HEK293 (cell line): ENCODE measurements at regions not wholly inside any gene's neighbourhood (a gene's known extent, or its start where the extent isn't known, plus 50 kb on each side); places are given as distances from the start of the nearest gene placed in this dataset.
A peak's percentile ranks its signal among the peaks of the same experiment; 100 is the strongest.

Experiments
- CTCF ChIA-PET: fragments of 350-600 bp; formaldehyde crosslinking; extraction: SDS; loops from one replicate; lab custom pipeline; 2021; ENCODE audit warnings: antibody characterized with exemption; lab: Yijun Ruan, JAX
- POLR2A ChIA-PET: fragments of 300-600 bp; formaldehyde crosslinking; extraction: SDS; loops from one replicate; lab custom pipeline; 2020; ENCODE audit warnings: antibody characterized with exemption, inconsistent platforms; lab: Yijun Ruan, JAX
- H3K27ac ChIP-seq: fragments of 200-500 bp; sonication (Bioruptor generic); 2 replicates; pipeline ENCODE4 v1.5.1; 2014; ENCODE audit warnings: low read depth, low read length, control low read depth, inconsistent platforms; ENCODE audit errors: extremely low read depth
- H3K36me3 ChIP-seq, 2 experiments: fragments of 200-500 bp in 1 of 2; sonication (Bioruptor generic) in 1 of 2; 1 replicate in 1 of 2; 2 replicates in 1 of 2; pipeline ENCODE4 v1.5.1; 2014 to 2017; ENCODE audit warnings: inconsistent platforms in 2 of 2, low read length in 2 of 2; ENCODE audit not compliant: control insufficient read depth in 2 of 2, insufficient read depth in 1 of 2
- H3K4me1 ChIP-seq: fragments of 200-500 bp; sonication (Bioruptor generic); 2 replicates; pipeline ENCODE4 v1.5.1; 2014; ENCODE audit warnings: mild to moderate bottlenecking, low read length, inconsistent platforms; ENCODE audit not compliant: control insufficient read depth, insufficient read depth
- H3K4me3 ChIP-seq: 2 replicates; pipeline ENCODE4 v1.5.1; 2011; ENCODE audit warnings: low read depth, mild to moderate bottlenecking, control low read depth, low read length, moderate library complexity
- H3K9me3 ChIP-seq: fragments of 200-500 bp; sonication (Bioruptor generic); 2 replicates; pipeline ENCODE4 v1.5.1; 2014; ENCODE audit warnings: low read depth, low read length, inconsistent platforms; ENCODE audit not compliant: control insufficient read depth, insufficient read depth
- BCL11A ChIP-seq: fragments of 450-650 bp; formaldehyde crosslinking; IDR thresholded peaks from 2 replicates; pipeline ENCODE4 v1.5.1; 2016; ENCODE audit warnings: low read depth, missing biosample characterization, missing genetic modification characterization
- EGR2 ChIP-seq: fragments of 450-650 bp; formaldehyde crosslinking; IDR thresholded peaks from 2 replicates; pipeline ENCODE4 v1.5.1; 2016; ENCODE audit warnings: low read depth, missing biosample characterization, missing genetic modification characterization
- GFI1B ChIP-seq: fragments of 450-650 bp; formaldehyde crosslinking; IDR thresholded peaks from 2 replicates; pipeline ENCODE4 v1.5.1; 2016; ENCODE audit warnings: missing biosample characterization, missing genetic modification characterization
- GLI2 ChIP-seq: fragments of 450-650 bp; formaldehyde crosslinking; IDR thresholded peaks from 2 replicates; pipeline ENCODE4; 2017; ENCODE audit warnings: missing biosample characterization, missing genetic modification characterization, low read depth, borderline replicate concordance
- PRDM1 ChIP-seq: fragments of 450-650 bp; formaldehyde crosslinking; IDR thresholded peaks from 2 replicates; pipeline ENCODE4; 2016; ENCODE audit warnings: missing biosample characterization, missing genetic modification characterization
- TCF7L2 ChIP-seq: IDR thresholded peaks from 2 replicates; pipeline ENCODE4 v1.6.1; 2011; ENCODE audit warnings: low read depth, mild to moderate bottlenecking, inconsistent platforms, low read length, moderate library complexity, borderline replicate concordance
- TRIM28 ChIP-seq: IDR thresholded peaks from 2 replicates; pipeline ENCODE4 v1.6.1; 2011; ENCODE audit warnings: low read length, control low read depth, borderline replicate concordance
- ZBTB20 ChIP-seq: fragments of 450-650 bp; formaldehyde crosslinking; IDR thresholded peaks from 2 replicates; pipeline ENCODE4 v1.5.1; 2016; ENCODE audit warnings: missing biosample characterization, missing genetic modification characterization
- ZFHX2 ChIP-seq: fragments of 450-650 bp; formaldehyde crosslinking; conservative IDR thresholded peaks from 2 replicates; pipeline ENCODE4 v1.5.1; 2016; ENCODE audit warnings: missing biosample characterization, missing genetic modification characterization
- ZNF10 ChIP-seq: fragments of 450-650 bp; formaldehyde crosslinking; IDR thresholded peaks from 2 replicates; pipeline ENCODE4 v1.5.1; 2017; ENCODE audit warnings: missing biosample characterization, missing genetic modification characterization
- ZNF175 ChIP-seq: fragments of 450-650 bp; formaldehyde crosslinking; IDR thresholded peaks from 2 replicates; pipeline ENCODE4 v1.5.1; 2016; ENCODE audit warnings: missing biosample characterization, missing genetic modification characterization
- ZNF366 ChIP-seq: fragments of 450-650 bp; formaldehyde crosslinking; conservative IDR thresholded peaks from 2 replicates; pipeline ENCODE4 v1.5.1; 2016; ENCODE audit warnings: missing biosample characterization, missing genetic modification characterization
- ZNF529 ChIP-seq: fragments of 450-650 bp; formaldehyde crosslinking; IDR thresholded peaks from 2 replicates; pipeline ENCODE4 v1.5.1; 2017; ENCODE audit warnings: missing genetic modification characterization, missing biosample characterization; ENCODE audit not compliant: insufficient replicate concordance
- ZNF548 ChIP-seq: fragments of 450-650 bp; formaldehyde crosslinking; IDR thresholded peaks from 2 replicates; pipeline ENCODE4 v1.5.1; 2016; ENCODE audit warnings: missing biosample characterization, missing genetic modification characterization
- ZNF600 ChIP-seq: fragments of 450-650 bp; formaldehyde crosslinking; IDR thresholded peaks from 2 replicates; pipeline ENCODE4 v1.5.1; 2016; ENCODE audit warnings: missing biosample characterization, missing genetic modification characterization
- ZNF626 ChIP-seq: fragments of 450-650 bp; sonication (Bioruptor Pico); formaldehyde crosslinking; IDR thresholded peaks from 2 replicates; pipeline ENCODE4 v1.5.1; 2018; ENCODE audit warnings: missing biosample characterization, missing genetic modification characterization, inconsistent platforms
- TF ChIP-seq, protein P1 (sequence below): fragments of 450-650 bp; formaldehyde crosslinking; IDR thresholded peaks from 2 replicates; pipeline ENCODE4 v1.5.1; 2016; ENCODE audit warnings: missing biosample characterization, missing genetic modification characterization
- TF ChIP-seq, protein P2 (sequence below): fragments of 450-650 bp; formaldehyde crosslinking; IDR thresholded peaks from 2 replicates; pipeline ENCODE4 v1.5.1; 2017; ENCODE audit warnings: missing biosample characterization, missing genetic modification characterization
- TF ChIP-seq, protein P3 (sequence below): IDR thresholded peaks from 2 replicates; pipeline ENCODE4 v1.6.1; 2011; ENCODE audit warnings: mild to moderate bottlenecking, low read depth, low read length, borderline replicate concordance
- TF ChIP-seq, protein P4 (sequence below): fragments of 450-650 bp; formaldehyde crosslinking; IDR thresholded peaks from 2 replicates; pipeline ENCODE4 v1.5.1; 2016; ENCODE audit warnings: missing biosample characterization, missing genetic modification characterization, borderline replicate concordance

DNA sequence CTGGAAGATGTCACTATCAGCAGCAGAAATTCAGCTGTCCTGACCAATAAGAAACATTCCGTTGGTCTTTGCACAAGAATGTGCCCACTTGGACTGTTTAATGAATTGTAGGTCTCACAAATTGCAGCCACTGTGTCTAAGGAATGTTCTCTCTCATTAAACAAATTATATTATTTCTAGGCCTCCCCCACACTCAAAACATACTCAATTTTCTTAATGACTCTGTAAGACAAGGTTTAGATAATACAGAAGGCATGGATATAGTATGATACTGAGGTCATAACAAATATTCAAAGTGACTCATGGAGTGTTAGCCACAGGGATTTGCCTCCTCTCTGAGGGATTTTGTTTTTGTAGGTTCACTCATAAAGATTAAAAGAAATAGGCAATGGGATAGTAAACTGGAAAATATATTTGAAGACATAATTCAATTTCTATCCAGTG is 197.5 kb downstream of the PTN start:
- TF ChIP-seq, protein P1, sequence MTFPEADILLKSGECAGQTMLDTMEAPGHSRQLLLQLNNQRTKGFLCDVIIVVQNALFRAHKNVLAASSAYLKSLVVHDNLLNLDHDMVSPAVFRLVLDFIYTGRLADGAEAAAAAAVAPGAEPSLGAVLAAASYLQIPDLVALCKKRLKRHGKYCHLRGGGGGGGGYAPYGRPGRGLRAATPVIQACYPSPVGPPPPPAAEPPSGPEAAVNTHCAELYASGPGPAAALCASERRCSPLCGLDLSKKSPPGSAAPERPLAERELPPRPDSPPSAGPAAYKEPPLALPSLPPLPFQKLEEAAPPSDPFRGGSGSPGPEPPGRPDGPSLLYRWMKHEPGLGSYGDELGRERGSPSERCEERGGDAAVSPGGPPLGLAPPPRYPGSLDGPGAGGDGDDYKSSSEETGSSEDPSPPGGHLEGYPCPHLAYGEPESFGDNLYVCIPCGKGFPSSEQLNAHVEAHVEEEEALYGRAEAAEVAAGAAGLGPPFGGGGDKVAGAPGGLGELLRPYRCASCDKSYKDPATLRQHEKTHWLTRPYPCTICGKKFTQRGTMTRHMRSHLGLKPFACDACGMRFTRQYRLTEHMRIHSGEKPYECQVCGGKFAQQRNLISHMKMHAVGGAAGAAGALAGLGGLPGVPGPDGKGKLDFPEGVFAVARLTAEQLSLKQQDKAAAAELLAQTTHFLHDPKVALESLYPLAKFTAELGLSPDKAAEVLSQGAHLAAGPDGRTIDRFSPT (tag by site-specific recombination), result peak; percentile 31; the same call in 1 of the 2 replicates
- no peak for TF ChIP-seq TRIM28
- TF ChIP-seq, all 188 proteins: peak for 1
- Histone ChIP-seq H3K36me3 (no peaks in the 10 kb centered on the region), H3K27ac (no peak overlapping the region), H3K4me1 (no peaks in the 10 kb centered on the region), H3K4me3 (no peak overlapping the region), H3K9me3 (no peaks in the 10 kb centered on the region)
- ChIA-PET CTCF (interaction anchor here (1.6 kb wide), 1 partner anchor 23 kb away, joined by 3 read pairs; no protein-coding TSS in a partner anchor), POLR2A (no interaction called here)

DNA sequence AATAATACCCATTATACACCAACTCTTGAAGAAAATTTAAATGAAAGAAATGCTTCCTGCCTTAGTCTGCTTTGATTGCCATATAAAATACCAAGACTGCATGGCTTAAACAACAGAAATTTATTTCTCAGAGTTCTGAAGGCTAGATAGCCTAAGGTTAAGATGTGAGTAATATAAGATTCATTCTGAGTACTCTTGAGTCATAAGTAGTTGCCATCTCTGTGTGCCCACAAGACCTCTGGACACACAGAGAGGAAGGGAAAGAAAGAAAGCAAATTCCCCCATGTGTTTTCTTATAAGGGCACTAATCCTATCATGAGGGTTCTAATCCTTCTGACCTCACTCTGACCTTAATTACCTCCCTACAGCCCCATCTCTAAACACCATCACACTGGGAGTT is 201.2 kb downstream of the PTN start:
- no peak overlapping the region for H3K4me3 ChIP-seq
- TF ChIP-seq PRDM1 (tag by site-specific recombination), result no peak
- no peak for TF ChIP-seq TCF7L2
- no peak for TF ChIP-seq ZFHX2 (tag by site-specific recombination)
- TF ChIP-seq ZNF626 (tag by site-specific recombination), result no peak
- TF ChIP-seq EGR2, result no peak
- TF ChIP-seq, protein P2, sequence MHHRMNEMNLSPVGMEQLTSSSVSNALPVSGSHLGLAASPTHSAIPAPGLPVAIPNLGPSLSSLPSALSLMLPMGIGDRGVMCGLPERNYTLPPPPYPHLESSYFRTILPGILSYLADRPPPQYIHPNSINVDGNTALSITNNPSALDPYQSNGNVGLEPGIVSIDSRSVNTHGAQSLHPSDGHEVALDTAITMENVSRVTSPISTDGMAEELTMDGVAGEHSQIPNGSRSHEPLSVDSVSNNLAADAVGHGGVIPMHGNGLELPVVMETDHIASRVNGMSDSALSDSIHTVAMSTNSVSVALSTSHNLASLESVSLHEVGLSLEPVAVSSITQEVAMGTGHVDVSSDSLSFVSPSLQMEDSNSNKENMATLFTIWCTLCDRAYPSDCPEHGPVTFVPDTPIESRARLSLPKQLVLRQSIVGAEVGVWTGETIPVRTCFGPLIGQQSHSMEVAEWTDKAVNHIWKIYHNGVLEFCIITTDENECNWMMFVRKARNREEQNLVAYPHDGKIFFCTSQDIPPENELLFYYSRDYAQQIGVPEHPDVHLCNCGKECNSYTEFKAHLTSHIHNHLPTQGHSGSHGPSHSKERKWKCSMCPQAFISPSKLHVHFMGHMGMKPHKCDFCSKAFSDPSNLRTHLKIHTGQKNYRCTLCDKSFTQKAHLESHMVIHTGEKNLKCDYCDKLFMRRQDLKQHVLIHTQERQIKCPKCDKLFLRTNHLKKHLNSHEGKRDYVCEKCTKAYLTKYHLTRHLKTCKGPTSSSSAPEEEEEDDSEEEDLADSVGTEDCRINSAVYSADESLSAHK (tag by site-specific recombination), result no peak
- no peak for TF ChIP-seq ZBTB20
- TF ChIP-seq BCL11A (tag by site-specific recombination), result no peak
- no peak for TF ChIP-seq GLI2 (tag by site-specific recombination)
- no peak for TF ChIP-seq ZNF10 (tag by site-specific recombination)
- no peak for TF ChIP-seq ZNF548 (tag by site-specific recombination)
- TF ChIP-seq, protein P3, sequence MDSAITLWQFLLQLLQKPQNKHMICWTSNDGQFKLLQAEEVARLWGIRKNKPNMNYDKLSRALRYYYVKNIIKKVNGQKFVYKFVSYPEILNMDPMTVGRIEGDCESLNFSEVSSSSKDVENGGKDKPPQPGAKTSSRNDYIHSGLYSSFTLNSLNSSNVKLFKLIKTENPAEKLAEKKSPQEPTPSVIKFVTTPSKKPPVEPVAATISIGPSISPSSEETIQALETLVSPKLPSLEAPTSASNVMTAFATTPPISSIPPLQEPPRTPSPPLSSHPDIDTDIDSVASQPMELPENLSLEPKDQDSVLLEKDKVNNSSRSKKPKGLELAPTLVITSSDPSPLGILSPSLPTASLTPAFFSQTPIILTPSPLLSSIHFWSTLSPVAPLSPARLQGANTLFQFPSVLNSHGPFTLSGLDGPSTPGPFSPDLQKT, result no peak
- no peak for TF ChIP-seq ZNF366 (tag by site-specific recombination)
- no peak for TF ChIP-seq ZNF529 (tag by site-specific recombination)
- TF ChIP-seq ZNF175 (tag by site-specific recombination), result no peak
- no peak for TF ChIP-seq GFI1B
- TF ChIP-seq ZNF600 (tag by site-specific recombination), result no peak
- TF ChIP-seq, protein P4, sequence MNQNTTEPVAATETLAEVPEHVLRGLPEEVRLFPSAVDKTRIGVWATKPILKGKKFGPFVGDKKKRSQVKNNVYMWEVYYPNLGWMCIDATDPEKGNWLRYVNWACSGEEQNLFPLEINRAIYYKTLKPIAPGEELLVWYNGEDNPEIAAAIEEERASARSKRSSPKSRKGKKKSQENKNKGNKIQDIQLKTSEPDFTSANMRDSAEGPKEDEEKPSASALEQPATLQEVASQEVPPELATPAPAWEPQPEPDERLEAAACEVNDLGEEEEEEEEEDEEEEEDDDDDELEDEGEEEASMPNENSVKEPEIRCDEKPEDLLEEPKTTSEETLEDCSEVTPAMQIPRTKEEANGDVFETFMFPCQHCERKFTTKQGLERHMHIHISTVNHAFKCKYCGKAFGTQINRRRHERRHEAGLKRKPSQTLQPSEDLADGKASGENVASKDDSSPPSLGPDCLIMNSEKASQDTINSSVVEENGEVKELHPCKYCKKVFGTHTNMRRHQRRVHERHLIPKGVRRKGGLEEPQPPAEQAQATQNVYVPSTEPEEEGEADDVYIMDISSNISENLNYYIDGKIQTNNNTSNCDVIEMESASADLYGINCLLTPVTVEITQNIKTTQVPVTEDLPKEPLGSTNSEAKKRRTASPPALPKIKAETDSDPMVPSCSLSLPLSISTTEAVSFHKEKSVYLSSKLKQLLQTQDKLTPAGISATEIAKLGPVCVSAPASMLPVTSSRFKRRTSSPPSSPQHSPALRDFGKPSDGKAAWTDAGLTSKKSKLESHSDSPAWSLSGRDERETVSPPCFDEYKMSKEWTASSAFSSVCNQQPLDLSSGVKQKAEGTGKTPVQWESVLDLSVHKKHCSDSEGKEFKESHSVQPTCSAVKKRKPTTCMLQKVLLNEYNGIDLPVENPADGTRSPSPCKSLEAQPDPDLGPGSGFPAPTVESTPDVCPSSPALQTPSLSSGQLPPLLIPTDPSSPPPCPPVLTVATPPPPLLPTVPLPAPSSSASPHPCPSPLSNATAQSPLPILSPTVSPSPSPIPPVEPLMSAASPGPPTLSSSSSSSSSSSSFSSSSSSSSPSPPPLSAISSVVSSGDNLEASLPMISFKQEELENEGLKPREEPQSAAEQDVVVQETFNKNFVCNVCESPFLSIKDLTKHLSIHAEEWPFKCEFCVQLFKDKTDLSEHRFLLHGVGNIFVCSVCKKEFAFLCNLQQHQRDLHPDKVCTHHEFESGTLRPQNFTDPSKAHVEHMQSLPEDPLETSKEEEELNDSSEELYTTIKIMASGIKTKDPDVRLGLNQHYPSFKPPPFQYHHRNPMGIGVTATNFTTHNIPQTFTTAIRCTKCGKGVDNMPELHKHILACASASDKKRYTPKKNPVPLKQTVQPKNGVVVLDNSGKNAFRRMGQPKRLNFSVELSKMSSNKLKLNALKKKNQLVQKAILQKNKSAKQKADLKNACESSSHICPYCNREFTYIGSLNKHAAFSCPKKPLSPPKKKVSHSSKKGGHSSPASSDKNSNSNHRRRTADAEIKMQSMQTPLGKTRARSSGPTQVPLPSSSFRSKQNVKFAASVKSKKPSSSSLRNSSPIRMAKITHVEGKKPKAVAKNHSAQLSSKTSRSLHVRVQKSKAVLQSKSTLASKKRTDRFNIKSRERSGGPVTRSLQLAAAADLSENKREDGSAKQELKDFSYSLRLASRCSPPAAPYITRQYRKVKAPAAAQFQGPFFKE (tag by site-specific recombination), result no peak
- POLR2A ChIA-PET, result no interaction called here
- H3K27ac ChIP-seq, result no peak overlapping the region
- CTCF ChIA-PET, result no interaction called here
- H3K36me3 ChIP-seq, result no peaks in the 10 kb centered on the region
- H3K9me3 ChIP-seq, result no peaks in the 10 kb centered on the region
- H3K4me1 ChIP-seq, result no peaks in the 10 kb centered on the region
